Transverse colon (tissue), 4 donors: ENCODE measurements at regions not wholly inside any gene's neighbourhood (a gene's known extent, or its start where the extent isn't known, plus 50 kb on each side); places are given as distances from the start of the nearest gene placed in this dataset.

Source experiments
- EP300 ChIP-seq: sonication (generic); formaldehyde crosslinking; IDR thresholded peaks from one replicate; pipeline ENCODE4 v1.6.1; 2017; ENCODE audit warnings: antibody characterized with exemption, low read depth
- POLR2A ChIP-seq: fragments of 450-650 bp; IDR thresholded peaks from one replicate; pipeline ENCODE4 v1.6.1; 2016; ENCODE audit warnings: antibody characterized with exemption, mild to moderate bottlenecking, moderate library complexity
- POLR2AphosphoS5 ChIP-seq, 3 donors: sonication (generic); formaldehyde crosslinking; IDR thresholded peaks; one replicate each; pipeline ENCODE4 v1.6.1; 2016; ENCODE audit warnings: antibody characterized with exemption in 3 of 3
- TF ChIP-seq, protein P1 (sequence below), 5 experiments: fragments of 200-600 bp in 3 of 5; fragments of 450-650 bp in 2 of 5; sonication (generic) in 3 of 5; IDR thresholded peaks; 1 replicate in 2 of 5; 2 replicates in 3 of 5; pipeline ENCODE4 v1.5.1; 2016 to 2017; ENCODE audit warnings: antibody characterized with exemption in 5 of 5, inconsistent platforms in 3 of 5, mild to moderate bottlenecking in 2 of 5, moderate library complexity in 1 of 5

DNA sequence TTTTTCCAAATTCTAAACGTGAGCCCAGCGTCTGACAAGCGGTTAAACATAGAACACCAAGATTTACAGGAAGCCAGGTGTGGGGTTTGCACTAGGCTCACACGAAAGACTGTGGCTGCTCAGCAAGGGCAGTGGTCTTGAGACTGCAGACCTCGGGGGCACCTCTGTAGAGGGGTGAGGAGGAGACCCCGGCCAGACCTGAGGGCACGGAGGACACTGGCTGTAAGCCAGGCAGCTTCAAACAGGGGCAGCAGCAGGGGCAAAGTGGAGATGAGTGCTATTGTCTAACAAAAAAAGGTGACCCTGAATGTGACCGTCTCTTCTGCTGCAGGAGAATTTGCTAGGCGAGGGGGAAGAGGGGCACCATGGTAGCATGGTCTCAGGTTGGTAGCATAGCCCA is 140.3 kb downstream of the CYP26B1 start:
- TF ChIP-seq POLR2A (no peak), POLR2AphosphoS5 (IDR thresholded peaks at IDR 0.05) (no peak), EP300 (no peak)
- TF ChIP-seq, protein P1, sequence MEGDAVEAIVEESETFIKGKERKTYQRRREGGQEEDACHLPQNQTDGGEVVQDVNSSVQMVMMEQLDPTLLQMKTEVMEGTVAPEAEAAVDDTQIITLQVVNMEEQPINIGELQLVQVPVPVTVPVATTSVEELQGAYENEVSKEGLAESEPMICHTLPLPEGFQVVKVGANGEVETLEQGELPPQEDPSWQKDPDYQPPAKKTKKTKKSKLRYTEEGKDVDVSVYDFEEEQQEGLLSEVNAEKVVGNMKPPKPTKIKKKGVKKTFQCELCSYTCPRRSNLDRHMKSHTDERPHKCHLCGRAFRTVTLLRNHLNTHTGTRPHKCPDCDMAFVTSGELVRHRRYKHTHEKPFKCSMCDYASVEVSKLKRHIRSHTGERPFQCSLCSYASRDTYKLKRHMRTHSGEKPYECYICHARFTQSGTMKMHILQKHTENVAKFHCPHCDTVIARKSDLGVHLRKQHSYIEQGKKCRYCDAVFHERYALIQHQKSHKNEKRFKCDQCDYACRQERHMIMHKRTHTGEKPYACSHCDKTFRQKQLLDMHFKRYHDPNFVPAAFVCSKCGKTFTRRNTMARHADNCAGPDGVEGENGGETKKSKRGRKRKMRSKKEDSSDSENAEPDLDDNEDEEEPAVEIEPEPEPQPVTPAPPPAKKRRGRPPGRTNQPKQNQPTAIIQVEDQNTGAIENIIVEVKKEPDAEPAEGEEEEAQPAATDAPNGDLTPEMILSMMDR (IDR thresholded peaks at IDR 0.05), result no peak
